GM12878 (cell line): ENCODE measurements at regions not wholly inside any gene's neighbourhood (a gene's known extent, or its start where the extent isn't known, plus 50 kb on each side); places are given as distances from the start of the nearest gene placed in this dataset.

Experiments used
- CBFB ChIP-seq: IDR thresholded peaks from 2 replicates; pipeline ENCODE4 v1.6.1; 2016; ENCODE audit warnings: antibody characterized with exemption, low read depth
- CEBPB ChIP-seq, 2 experiments: fragments of 150-350 bp in 1 of 2; IDR thresholded peaks; 2 replicates each; pipeline ENCODE4 v1.6.1; 2012 to 2014; ENCODE audit warnings: low read depth in 2 of 2, low read length in 2 of 2, borderline replicate concordance in 1 of 2, inconsistent platforms in 1 of 2
- CREB1 ChIP-seq: IDR thresholded peaks from 2 replicates; pipeline ENCODE4 v1.6.1; 2012; ENCODE audit warnings: low read depth, mild to moderate bottlenecking, inconsistent platforms
- CTCF ChIP-seq, 3 experiments: IDR thresholded peaks in 2 of 3; conservative IDR thresholded peaks in 1 of 3; 2 replicates each; pipeline ENCODE4 v1.5.1; 2011; ENCODE audit warnings: low read depth in 3 of 3, low read length in 3 of 3, mild to moderate bottlenecking in 3 of 3, control low read depth in 2 of 3, moderate library complexity in 2 of 3, inconsistent platforms in 1 of 3, mixed read lengths in 1 of 3; ENCODE audit not compliant: control insufficient read depth in 2 of 3, insufficient read depth in 1 of 3; ENCODE audit errors: extremely low read depth in 1 of 3
- EGR1 ChIP-seq, 2 experiments: IDR thresholded peaks; 1 replicate in 1 of 2; 2 replicates in 1 of 2; pipeline ENCODE4 v1.6.1; 2011 to 2012; ENCODE audit warnings: low read depth in 2 of 2, low read length in 2 of 2, borderline replicate concordance in 1 of 2, mild to moderate bottlenecking in 1 of 2, moderate library complexity in 1 of 2
- JUNB ChIP-seq: IDR thresholded peaks from 2 replicates; pipeline ENCODE4 v1.6.1; 2016; ENCODE audit warnings: antibody characterized with exemption, mild to moderate bottlenecking
- KDM1A ChIP-seq: fragments of 200-600 bp; sonication (generic); IDR thresholded peaks from 2 replicates; pipeline ENCODE4 v1.6.1; 2016; ENCODE audit warnings: borderline replicate concordance
- MAX ChIP-seq: IDR thresholded peaks from 2 replicates; pipeline ENCODE4 v1.6.1; 2012; ENCODE audit warnings: low read depth, low read length, improper control_type of control experiment
- POLR2A ChIP-seq: IDR thresholded peaks from 2 replicates; pipeline ENCODE4 v1.6.1; 2011; ENCODE audit warnings: low read depth, mild to moderate bottlenecking, low read length
- POLR2AphosphoS2 ChIP-seq: IDR thresholded peaks from 2 replicates; pipeline ENCODE4 v1.6.1; 2011; ENCODE audit warnings: low read depth, mild to moderate bottlenecking, low read length, improper control_type of control experiment, moderate library complexity
- SMC3 ChIP-seq: IDR thresholded peaks from 2 replicates; pipeline ENCODE4 v1.6.1; 2011; ENCODE audit warnings: low read length, improper control_type of control experiment, borderline replicate concordance
- TARDBP ChIP-seq: IDR thresholded peaks from 2 replicates; pipeline ENCODE4 v1.6.1; 2016; ENCODE audit warnings: borderline replicate concordance
- TBL1XR1 ChIP-seq: IDR thresholded peaks from 2 replicates; pipeline ENCODE4 v1.6.1; 2012; ENCODE audit warnings: low read depth, low read length, improper control_type of control experiment

GRCh38 chrX:15939737-15940136, 85.1 kb upstream of the AP1S2 start:
- TF ChIP-seq POLR2AphosphoS2 (no peak), CTCF (IDR thresholded peaks at IDR 0.05 in 2 of 3, conservative IDR thresholded peaks at IDR 0.05 in 1 of 3; ENCODE audit: control insufficient read depth in 2 of 3, extremely low read depth in 1 of 3, insufficient read depth in 1 of 3, low read depth in 3 of 3, low read length in 3 of 3) (no peak), CBFB (no peak), JUNB (no peak), POLR2A (no peak), EGR1 (IDR thresholded peaks at IDR 0.05; ENCODE audit: borderline replicate concordance in 1 of 2, low read depth in 2 of 2, low read length in 2 of 2) (no peak), CREB1 (no peak), SMC3 (no peak), TARDBP (no peak), MAX (no peak), KDM1A (no peak), CEBPB (IDR thresholded peaks at IDR 0.05; ENCODE audit: borderline replicate concordance in 1 of 2, low read depth in 2 of 2, low read length in 2 of 2) (no peak), TBL1XR1 (no peak)
